ENCODE measurements at regions not wholly inside any gene's neighbourhood (a gene's known extent, or its start where the extent isn't known, plus 50 kb on each side); places are given as distances from the start of the nearest gene placed in this dataset.

DNA sequence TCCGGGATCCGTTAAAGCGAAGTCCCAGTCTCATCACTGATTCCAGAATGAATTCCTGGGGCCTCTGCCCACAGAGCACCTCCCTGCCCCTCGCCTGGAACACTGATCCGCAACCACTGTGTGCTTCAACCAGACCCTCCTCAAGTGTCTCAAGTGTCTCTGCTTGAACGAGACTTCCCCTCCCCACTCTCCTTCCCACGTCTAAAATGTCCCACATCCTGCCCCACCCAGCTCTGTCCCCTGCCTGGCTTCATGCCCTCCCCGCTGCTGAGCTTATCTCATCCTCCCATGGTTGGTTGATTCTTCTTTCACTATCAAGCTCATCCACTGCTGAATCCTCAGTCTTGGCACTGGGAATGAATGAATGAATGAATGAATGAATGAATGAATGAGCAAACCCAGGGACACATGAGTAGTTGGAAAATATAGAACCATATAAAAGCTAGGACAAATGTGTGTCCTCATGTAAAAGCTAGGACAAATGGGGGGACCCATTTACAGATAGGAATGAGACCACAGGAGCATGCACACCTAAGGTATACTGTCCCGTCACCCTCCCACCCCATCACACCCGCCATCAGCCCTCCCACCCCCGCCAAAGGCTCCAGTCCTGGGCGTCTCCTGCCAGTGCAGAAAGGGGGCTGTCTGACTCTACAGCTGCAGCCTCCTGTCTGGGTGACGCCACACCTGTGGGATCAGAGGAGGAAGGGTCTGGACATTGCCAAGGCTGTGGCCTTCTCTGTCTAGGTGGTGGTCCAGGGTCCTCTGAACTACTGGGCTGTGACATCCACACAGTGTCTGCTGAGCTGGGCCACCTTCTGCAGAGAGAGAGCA is 71.4 kb upstream of the LINC01488 start:
- DNase-seq (ENCODE audit: extremely low spot score, insufficient read length, low read depth) (no peak), FAIRE-seq (no peak)

DNA sequence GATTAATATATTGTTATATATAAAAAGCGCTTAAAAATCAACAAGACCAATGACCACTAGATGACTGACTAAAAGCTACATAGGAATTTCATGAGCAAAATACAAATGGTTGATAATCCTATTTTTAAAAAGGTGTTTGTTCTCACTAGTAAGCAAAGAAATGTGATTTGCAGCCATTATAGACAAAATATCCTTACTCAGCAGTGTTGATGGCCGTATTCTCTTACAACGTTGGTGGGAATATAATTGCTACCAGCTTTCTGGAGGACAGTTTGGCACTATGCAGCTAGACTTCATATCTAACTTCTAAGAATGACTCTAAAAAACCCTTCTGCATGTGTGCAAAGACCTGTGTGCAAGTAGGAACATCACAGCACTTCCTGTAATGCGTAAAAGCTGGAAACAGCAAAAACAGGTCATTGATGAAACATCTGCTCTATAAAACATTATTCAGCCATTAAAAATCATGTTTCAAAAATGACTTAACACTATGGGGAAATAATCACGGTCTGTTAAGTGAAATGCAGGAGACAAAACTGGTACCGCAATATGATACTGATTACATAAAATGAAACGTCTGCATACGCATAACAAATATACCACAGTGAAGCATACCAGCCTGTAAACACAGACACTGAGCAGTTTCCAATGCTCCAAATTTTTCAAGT is 70.1 kb upstream of the LINC01488 start:
- DNase-seq (ENCODE audit: extremely low spot score, insufficient read length, low read depth) (no peak), FAIRE-seq (no peak)

DNA sequence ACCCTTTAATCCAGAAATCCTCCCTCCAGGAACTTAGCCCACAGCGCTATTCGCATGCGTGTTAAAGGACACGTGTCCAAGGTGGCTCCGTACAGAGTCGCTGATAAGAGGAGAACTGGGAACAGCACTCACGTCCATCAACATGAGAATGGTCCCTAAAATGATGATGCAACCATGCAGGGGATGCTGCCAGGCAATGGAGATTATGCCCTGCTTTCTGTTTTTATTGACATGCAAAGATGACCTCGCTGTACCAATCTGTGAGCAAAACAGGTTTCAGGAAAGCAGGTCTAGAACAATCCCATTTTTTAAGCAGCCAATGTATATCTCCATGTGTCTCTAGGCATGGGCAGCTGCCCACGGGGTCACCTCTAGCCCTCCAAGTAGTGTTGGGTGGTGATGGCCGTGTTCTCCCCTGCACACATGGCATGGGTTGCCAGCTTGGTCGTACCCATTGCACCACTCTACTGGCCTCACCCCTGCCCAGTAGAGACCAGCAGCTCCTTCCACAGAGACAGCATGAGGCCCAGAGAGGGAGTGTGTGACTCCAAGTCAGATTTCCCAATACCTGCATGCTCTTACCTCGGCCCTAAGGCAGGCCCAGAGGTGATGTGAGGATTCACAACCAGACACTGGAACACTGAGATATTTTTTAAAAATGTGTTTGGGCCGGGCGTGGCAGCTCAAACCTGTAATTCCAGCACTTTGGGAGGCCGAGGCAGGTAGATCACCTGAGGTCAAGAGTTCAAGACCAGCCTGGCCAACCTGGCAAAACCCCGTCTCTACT is 68.3 kb upstream of the LINC01488 start:
- DNase-seq (ENCODE audit: extremely low spot score, insufficient read length, low read depth), result no peak
- FAIRE-seq, result no peak

DNA sequence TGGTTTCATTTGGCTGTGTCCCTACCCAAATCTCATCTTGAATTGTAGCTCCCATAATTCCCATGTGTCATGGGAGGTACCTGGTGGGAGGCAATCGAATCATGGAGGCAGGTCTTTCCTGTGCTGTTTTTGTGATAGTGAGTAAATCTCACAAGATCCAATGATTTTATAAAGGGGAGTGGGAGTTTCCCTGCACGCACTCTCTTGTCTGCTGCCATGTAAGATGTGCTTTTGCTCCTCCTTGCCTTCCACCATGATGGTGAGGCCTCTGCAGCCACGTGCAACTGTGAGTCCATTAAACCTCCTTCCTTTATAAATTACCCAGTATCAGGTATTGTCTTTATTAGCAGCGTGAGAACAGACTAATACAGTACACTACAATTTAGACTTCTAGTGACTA is 67.5 kb upstream of the LINC01488 start:
- FAIRE-seq, result no peak
- no peak for DNase-seq (ENCODE audit: extremely low spot score, insufficient read length, low read depth)

DNA sequence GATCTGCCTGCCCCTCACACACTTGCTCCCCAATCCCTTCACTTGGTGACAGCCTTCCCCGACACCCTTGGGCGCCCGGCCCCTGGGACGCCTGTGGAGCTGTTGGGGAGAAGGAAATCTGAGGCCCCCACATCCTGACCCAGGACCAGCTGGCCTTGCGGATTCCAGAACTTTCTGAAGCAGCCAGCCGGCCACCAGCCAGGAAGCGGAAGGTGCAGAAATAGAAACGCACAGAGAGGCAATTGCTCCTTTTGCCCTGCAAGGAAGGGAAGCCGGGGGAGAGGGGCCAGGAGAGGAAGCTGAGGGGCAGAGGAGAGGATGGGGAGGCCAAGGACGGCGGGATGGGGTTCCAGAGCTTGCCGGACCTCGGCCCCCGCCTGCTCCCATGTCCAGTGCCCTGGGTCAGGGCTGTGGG is 66.7 kb upstream of the LINC01488 start:
- DNase-seq (ENCODE audit: extremely low spot score, insufficient read length, low read depth), result no peak
- no peak for FAIRE-seq

DNA sequence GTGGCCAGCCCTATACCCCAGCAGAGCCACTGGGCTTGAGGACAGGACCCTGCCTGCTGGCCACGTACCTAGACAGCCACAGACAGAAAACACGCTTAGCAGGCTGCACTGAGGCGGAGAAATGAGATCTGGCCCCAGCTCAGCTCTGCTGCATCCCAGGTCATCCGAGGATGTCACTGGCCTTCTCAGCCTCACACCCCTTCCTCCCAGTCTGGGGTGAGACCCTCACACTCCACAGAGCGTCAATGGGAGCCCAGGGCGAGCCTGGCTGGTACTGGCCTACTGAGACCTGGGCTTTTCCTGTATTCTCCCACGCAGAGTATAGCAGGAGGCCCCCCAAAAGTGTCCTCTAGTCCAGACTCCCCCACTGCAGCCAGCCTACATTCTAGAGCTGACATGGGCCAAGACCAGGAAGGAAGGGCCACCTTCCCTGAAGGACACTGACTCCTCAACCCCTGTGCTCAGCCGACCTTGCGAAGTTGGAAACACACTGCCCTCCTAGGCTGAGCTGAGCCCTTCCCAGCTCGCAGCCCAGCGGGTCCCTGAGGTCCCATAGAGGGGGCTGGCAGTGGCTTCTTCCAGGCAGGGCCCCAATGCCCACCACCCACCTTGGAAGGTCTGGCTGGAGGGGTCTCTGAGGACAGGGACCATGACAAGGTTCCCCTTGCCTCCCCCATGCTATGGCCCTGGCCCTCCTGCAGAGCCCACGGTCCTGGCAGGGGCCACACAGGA is 65.9 kb upstream of the LINC01488 start:
- FAIRE-seq (no peak), DNase-seq (ENCODE audit: extremely low spot score, insufficient read length, low read depth) (no peak)

DNA sequence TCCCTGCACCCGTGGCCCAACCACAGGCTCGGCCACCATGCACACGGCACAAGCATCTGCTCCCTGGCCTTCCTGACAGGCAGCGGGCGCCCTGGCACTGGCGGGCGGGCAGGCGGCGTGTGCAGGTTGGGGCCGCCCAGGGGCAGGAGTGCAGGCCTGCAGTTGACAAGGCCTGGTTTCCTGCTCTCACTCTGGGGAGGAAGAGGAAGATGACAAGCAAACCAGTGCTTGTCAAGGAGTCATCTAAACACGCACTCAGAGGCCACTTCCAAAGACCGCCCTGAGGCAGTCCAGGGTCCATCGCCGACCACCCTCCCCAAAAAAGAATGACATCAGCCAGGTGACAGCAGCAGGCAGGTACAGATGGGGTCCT is 65.3 kb upstream of the LINC01488 start:
- DNase-seq (ENCODE audit: extremely low spot score, insufficient read length, low read depth), result no peak

DNA sequence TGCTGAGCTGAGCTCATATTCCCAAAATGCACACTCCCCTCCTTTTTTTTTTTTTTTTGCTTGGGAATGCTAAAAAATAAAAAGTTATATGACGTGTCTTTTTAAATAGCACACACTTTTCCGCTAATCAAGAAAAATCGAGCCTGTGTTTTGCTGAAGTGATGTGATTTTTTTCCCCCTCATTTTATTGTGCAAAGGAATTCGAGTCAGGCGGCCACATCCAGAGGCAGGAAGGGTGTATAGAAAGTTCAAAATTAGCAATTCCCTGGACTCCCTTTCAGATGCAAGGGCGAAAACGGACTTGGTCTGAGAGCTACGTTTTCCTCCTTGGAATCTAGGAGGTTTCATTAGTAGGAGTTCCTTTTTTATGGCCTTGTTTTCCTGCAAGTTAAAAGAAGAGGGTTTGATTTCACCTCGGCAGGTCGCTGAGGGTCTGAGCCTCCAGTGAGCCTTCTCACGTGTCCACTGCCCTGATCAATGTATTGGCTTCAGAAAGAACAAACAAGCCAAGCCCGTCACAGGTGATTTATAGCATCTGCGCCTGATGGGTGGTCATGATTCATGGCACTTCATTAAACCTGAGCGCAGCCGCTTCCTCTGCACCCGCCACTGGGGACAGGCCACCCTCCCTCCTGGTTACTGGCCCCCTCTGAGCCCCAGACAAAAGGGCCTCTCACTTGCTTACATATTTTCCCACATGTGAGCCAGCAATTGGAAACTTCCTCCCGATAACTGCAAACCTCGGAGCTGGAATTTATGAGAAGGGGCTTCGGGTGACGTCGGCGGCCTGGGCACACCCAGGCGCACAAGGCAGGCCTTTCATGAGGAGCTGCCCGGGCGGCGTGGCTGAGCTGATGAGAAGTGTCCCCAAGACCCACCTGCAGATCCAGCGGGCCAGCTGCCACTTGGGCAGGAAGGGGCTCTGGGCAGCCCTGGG is 64.4 kb upstream of the LINC01488 start:
- FAIRE-seq, result no peak

More for the DNA sequence above, 65.3 kb upstream of the LINC01488 start:
- no peak for FAIRE-seq

DNA sequence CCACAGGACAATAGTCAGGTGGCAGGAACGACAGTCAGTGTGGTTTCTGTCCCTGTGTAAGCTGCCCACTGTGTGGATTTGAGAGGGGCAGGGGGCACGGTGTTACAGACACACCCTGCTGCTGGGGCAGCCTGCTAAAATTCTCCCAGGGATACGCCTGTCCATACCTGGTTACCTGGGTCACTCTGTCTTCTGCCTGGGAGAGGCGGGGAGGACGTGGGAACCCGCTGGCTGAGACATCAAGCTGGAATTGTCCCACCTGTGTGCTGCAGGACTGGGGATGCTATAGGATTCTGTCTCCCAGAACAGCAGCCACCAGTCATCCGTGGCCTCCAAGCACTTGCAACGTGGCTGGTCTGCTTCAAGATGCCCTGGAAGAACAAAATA is 63.8 kb upstream of the LINC01488 start:
- no peak for FAIRE-seq
- DNase-seq (ENCODE audit: extremely low spot score, insufficient read length, low read depth), result no peak

More for the DNA sequence above, 64.4 kb upstream of the LINC01488 start:
- no peak for DNase-seq (ENCODE audit: extremely low spot score, insufficient read length, low read depth)

DNA sequence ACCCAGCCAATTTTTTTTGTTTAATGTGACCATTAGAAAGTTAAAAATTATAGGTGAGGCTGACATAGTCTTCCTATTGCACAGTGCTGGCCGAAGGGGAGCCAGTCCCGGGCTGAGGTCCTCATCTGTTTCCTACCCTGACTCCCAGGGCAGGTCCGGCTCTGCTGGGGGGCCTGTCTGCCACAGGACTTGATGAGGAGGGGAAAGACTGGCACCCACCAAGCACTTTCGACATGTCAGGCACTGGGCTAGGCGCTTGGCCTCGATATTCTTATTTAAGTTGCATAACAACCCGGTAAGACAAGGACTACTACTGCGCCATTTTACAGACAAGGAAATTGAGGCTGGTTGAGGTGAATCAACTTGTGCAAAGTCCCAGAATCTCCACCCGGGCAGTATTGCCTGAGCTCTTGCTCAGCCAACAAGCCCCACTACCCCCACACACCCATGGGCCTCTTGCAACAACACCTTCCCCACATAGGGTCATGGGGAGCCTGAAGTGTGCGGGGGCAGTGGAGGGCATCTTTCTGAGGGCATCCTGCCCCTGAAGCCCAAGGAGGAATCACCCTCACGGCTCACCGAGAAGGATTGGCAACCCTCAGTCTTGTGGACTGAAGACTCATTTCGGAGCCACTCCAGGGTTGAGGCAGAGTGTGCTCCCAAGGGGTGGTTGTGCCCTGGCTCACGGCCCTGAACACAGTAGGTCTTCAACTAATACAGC is 62.7 kb upstream of the LINC01488 start:
- FAIRE-seq, result no peak
- no peak for DNase-seq (ENCODE audit: extremely low spot score, insufficient read length, low read depth)

DNA sequence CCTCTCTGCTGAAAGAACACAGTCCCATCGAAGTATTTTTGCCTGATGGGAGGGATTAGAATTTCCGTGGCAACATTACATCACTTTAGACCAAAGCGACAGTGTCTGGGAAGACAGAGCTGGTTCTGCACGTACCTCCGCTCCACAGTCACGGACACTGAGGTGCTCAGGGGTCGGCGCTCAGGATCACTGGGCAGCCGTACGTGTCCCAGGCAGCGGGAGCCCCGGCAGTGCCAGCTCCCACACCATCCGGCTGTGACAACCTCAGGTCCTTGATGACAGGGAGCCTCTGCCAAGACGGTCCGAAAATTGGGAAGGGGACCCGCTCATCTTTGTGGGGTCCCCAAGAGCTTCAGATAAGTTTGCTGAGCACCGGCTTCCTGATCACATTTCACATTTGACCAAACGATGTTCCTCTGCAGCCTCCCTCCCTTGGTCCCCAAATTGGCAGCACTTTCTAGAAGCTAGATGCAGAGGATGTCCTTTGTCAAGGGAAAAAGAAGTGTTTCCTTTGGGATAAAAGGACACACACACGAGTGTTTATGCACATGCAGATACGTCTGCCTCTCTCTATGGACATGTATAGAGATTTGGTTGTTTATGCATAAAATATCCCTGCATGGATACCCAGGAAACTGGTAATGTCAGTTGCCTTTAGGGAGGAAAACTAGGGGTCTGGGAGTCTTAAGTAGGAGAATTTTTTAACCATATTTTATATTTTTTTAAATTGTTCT is 61.6 kb upstream of the LINC01488 start:
- no peak for DNase-seq (ENCODE audit: extremely low spot score, insufficient read length, low read depth)
- no peak for FAIRE-seq

DNA sequence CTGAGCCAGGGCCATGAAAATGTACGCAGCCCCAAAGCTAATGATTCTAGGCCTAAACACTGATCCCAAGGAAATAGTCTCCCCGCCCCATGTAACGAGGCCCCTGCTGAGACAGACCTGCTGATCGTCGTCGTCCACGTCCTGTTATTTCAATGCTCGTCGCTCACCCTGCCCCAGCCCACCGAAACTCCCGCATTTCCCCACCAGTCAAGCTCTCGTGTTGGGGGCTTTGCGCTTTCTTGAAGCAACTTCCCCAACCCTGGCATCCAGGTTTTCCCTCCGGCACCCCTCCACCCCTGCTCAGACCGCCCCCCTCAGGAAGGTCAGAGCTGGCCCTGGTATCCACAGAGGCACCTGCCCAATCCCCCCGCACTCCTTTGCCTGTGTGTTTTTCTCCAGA is 58.8 kb upstream of the LINC01488 start:
- DNase-seq (ENCODE audit: extremely low spot score, insufficient read length, low read depth) (no peak), FAIRE-seq (no peak)

DNA sequence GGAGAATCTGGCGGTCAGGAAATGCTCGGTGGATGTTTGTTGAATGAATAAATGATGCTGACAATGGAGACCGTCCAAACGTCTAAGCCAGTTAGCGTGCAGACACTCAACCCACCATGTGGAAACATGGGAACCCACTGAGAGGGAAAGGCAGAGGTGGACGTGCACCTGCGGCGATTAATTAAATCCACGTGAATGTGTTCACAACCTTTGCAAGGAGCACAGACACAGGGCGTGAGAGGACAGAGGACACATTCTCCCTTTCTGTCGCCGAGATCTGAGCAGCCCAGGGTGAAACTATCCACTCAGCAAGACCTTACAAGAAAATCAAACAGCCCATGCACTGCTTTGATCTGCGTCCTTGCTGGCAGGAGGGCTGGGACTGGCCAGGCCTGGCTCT is 58.3 kb upstream of the LINC01488 start:
- FAIRE-seq (no peak), DNase-seq (ENCODE audit: extremely low spot score, insufficient read length, low read depth) (no peak)

DNA sequence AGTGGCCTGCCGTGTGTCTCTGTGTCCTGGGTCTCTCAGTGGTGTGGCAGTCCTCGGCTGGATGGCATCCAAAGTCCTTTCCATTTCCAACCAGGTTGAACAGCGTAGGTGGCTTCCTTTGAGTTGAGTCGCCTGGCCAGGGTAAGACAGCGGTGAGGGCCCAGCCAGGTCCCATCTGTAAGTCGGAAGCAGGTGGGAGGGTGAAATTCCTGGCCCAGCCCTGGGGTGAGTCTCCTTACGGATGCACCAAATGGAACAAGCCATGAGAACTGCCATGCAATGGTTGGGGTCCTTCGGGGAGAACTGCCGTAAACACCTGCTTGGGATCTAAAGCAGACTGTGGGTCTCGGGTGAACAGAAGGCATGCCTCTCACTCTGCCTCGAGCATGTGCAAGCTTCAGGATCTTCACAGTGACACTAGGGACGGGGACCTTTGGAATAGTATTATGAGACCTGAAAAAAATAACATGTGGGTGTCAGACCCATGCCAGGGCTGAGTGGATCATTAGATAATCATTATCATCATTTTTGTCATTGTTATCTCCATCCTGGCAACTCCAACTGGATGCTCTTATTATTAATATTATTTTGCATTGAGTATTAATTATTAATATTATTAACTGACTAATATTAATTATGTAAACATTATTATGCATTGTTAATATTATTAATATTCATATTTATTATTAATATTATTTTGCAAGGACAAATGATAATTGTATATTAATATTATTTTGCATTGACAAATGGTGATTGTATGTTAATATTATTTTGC is 57.7 kb upstream of the LINC01488 start:
- DNase-seq (ENCODE audit: extremely low spot score, insufficient read length, low read depth), result no peak
- FAIRE-seq, result no peak

DNA sequence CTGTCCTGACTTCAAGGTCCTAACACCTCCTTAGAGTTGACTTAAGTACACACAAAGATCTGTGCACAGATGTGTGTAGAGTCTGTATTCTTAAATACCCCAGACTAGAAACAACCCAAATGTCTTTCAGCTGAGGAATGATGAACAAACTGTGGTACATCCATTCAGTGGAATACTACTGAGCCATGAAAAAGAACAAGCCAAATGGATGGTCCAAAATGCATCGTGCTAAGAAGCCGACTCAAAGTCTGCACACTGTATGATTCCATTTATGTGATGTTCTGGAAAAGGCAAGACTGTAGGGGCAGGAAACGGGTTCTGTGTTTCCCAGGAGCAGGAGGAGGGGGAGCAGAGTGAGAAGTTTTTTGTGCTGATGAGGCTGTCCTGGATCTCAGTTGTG is 56.7 kb upstream of the LINC01488 start:
- DNase-seq (ENCODE audit: extremely low spot score, insufficient read length, low read depth) (no peak), FAIRE-seq (no peak)

DNA sequence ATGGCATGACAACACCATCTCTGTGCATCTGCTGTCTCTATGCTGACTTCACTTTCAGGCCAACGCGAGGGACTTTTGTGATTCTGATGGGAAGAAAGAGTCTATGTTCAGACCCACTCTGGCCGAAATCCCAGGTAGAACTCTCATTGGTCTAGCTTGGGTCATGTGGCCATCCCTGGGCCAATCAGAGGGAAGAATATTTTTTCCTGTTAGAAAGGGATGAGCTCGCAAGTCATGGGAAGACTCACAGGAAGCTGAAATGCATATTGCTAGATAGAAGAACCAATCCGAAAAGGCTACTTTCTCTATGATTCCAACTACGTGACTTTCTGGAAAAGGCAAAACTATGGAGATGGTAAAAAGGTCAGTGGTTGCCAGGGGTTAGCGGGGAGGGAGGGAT is 56.0 kb upstream of the LINC01488 start:
- FAIRE-seq, result no peak
- no peak for DNase-seq (ENCODE audit: extremely low spot score, insufficient read length, low read depth)

DNA sequence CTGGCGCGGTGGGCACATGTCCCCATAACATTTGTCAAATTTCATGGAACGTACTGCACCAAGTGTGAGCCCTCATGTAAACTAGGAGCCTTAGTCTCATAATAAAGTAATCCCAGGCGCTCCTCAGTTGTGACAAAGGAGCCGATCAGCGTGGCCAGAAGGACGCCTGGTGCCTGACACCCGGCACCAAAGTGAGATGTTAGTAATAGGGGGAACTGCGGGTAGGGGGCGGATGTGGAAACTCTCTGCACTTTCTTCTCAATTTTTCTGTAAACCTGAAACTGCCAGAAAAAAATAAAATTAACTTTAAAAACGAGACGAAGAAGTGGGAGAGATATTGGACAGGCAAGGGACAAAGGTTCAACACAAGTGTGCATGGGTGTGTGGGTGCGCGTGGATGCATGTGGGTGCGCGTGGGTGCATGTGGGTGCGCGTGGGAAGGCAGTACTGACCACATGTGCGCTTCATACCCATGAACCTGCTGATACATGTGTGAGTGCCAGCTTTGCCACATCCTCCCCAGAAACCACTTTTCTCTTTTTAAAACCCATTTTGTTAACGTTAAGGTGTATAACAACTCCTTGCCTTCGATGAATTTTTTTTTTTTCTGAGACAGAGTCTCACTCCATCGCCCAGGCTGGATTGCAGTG is 55.4 kb upstream of the LINC01488 start:
- FAIRE-seq (no peak), DNase-seq (ENCODE audit: extremely low spot score, insufficient read length, low read depth) (no peak)

Measured in GM18507 (cell line).